ENCODE measurements at regions not wholly inside any gene's neighbourhood (a gene's known extent, or its start where the extent isn't known, plus 50 kb on each side); places are given as distances from the start of the nearest gene placed in this dataset.

DNA sequence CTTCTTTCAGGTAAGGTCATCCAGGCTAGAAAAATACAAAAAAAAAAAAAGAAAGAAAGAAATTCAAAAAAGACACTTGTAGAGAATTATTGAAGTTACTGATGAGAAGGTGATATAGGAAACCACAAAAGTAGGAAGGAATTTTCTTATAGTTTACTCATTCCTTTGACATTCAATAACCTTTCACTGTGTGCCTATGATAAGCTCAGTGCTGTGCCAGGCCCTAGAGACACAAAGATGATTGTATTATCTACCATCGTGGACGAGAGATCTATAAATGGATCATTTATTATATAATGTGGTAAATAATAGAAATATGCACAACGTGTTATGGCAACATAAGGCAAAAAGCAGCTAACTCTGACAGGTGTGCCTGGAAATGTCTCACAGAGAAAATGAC is 109.6 kb upstream of the NGF start:
- TF ChIP-seq TAF1 (IDR thresholded peaks at IDR 0.05; ENCODE audit: borderline replicate concordance, insufficient read depth, low read length) (no peak), FOXP2 (optimal IDR thresholded peaks at IDR 0.05; ENCODE audit: borderline replicate concordance, extremely low read depth, extremely low read length, insufficient read depth) (no peak), SIN3A (IDR thresholded peaks at IDR 0.05; ENCODE audit: borderline replicate concordance, insufficient read depth, low read length) (no peak)
- TF ChIP-seq, protein P1, sequence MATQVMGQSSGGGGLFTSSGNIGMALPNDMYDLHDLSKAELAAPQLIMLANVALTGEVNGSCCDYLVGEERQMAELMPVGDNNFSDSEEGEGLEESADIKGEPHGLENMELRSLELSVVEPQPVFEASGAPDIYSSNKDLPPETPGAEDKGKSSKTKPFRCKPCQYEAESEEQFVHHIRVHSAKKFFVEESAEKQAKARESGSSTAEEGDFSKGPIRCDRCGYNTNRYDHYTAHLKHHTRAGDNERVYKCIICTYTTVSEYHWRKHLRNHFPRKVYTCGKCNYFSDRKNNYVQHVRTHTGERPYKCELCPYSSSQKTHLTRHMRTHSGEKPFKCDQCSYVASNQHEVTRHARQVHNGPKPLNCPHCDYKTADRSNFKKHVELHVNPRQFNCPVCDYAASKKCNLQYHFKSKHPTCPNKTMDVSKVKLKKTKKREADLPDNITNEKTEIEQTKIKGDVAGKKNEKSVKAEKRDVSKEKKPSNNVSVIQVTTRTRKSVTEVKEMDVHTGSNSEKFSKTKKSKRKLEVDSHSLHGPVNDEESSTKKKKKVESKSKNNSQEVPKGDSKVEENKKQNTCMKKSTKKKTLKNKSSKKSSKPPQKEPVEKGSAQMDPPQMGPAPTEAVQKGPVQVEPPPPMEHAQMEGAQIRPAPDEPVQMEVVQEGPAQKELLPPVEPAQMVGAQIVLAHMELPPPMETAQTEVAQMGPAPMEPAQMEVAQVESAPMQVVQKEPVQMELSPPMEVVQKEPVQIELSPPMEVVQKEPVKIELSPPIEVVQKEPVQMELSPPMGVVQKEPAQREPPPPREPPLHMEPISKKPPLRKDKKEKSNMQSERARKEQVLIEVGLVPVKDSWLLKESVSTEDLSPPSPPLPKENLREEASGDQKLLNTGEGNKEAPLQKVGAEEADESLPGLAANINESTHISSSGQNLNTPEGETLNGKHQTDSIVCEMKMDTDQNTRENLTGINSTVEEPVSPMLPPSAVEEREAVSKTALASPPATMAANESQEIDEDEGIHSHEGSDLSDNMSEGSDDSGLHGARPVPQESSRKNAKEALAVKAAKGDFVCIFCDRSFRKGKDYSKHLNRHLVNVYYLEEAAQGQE (IDR thresholded peaks at IDR 0.05; ENCODE audit: insufficient read depth in 1 of 2, low read depth in 2 of 2, low read length in 2 of 2), result no peak

DNA sequence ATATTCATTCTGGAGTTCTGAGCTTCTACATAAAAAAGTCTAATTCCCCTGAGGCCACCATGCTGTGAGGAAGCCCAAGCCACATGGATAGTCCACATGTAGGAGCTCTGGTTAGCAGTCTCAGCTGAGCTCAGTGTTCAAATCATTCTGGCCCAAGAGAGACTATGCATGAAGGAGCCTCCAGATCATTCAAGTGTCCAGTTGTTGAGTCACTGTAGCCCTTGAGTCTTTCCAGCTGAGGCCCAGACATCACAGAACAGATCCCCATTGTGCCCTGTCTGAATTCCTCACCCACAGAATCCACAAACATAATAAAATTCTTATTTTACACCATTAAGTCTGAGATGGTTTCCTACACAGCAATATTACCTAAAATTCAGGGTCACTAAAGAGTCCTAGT is 107.0 kb upstream of the NGF start:
- TF ChIP-seq POLR2AphosphoS5 (IDR thresholded peaks at IDR 0.05; ENCODE audit: low read depth, low read length), result no peak
- no peak for TF ChIP-seq TAF1 (IDR thresholded peaks at IDR 0.05; ENCODE audit: borderline replicate concordance, insufficient read depth, low read length)
- TF ChIP-seq, protein P1 (IDR thresholded peaks at IDR 0.05; ENCODE audit: insufficient read depth in 1 of 2, low read depth in 2 of 2, low read length in 2 of 2), result no peak
- no peak for TF ChIP-seq SIN3A (IDR thresholded peaks at IDR 0.05; ENCODE audit: borderline replicate concordance, insufficient read depth, low read length)
- TF ChIP-seq FOXP2 (optimal IDR thresholded peaks at IDR 0.05; ENCODE audit: borderline replicate concordance, extremely low read depth, extremely low read length, insufficient read depth), result no peak

DNA sequence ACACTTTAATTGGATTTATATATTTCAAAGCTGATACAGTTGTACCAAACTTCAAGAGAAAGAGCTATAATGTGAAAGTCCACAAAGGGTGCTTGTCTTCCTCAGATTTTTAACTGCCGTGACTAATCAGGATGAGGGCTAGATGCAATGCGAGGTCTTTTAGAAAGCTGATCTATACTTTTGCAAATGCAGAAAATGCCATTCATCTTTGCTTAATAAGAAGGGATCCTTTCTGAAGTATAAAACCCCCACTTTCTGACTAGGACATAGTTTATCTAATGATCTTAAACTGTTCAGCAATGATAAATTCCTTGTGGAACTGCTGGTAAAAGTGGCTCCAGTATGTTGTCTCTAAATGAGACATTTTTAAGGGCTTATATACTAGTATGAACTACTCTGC is 102.7 kb upstream of the NGF start:
- TF ChIP-seq, protein P1 (IDR thresholded peaks at IDR 0.05; ENCODE audit: insufficient read depth in 1 of 2, low read depth in 2 of 2, low read length in 2 of 2), result no peak
- no peak for TF ChIP-seq FOXP2 (optimal IDR thresholded peaks at IDR 0.05; ENCODE audit: borderline replicate concordance, extremely low read depth, extremely low read length, insufficient read depth)
- no peak for TF ChIP-seq SIN3A (IDR thresholded peaks at IDR 0.05; ENCODE audit: borderline replicate concordance, insufficient read depth, low read length)
- no peak for TF ChIP-seq POLR2AphosphoS5 (IDR thresholded peaks at IDR 0.05; ENCODE audit: low read depth, low read length)
- no peak for TF ChIP-seq TAF1 (IDR thresholded peaks at IDR 0.05; ENCODE audit: borderline replicate concordance, insufficient read depth, low read length)

DNA sequence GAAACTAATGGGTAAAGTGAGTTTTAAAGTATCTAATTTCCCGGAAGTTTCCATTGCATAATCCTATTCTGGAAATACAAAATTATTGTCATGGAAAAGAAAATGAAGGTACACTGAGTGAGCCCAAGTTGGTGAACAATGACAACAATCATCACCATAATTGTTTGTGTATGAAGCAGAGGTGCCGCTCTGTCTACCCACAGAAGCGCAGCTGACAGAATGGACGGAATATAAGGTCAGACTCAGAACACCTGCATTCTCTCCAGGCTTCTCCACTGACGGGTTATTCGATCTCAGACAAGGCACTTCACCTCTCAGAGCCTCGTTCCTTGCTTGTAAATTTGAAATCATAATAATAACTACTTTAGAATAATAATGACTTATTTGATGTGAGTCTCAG is 99.1 kb upstream of the NGF start:
- no peak for TF ChIP-seq POLR2AphosphoS5 (IDR thresholded peaks at IDR 0.05; ENCODE audit: low read depth, low read length)
- TF ChIP-seq FOXP2 (optimal IDR thresholded peaks at IDR 0.05; ENCODE audit: borderline replicate concordance, extremely low read depth, extremely low read length, insufficient read depth), result no peak
- no peak for TF ChIP-seq SIN3A (IDR thresholded peaks at IDR 0.05; ENCODE audit: borderline replicate concordance, insufficient read depth, low read length)
- TF ChIP-seq TAF1 (IDR thresholded peaks at IDR 0.05; ENCODE audit: borderline replicate concordance, insufficient read depth, low read length), result no peak
- TF ChIP-seq, protein P1 (IDR thresholded peaks at IDR 0.05; ENCODE audit: insufficient read depth in 1 of 2, low read depth in 2 of 2, low read length in 2 of 2), result no peak

DNA sequence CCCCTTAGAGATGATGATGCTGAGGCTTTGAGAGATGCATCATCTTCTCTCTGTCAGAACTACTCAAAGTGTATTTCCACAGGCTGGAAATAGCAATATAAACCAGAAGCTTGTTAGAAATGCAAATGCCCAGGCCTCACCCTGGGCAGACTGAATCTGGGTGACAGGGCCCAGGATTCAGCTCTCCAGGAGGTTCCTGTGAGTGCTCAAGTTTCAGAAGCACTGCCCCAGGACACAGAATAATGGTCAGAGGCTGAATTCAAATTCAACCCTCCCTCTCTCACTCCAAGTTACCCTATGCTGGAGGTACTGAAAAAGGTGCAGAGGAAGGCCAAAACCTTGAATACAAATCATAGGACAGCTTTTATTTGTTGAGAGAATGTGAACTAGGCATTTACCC is 98.5 kb upstream of the NGF start:
- TF ChIP-seq FOXP2 (optimal IDR thresholded peaks at IDR 0.05; ENCODE audit: borderline replicate concordance, extremely low read depth, extremely low read length, insufficient read depth), result no peak
- no peak for TF ChIP-seq POLR2AphosphoS5 (IDR thresholded peaks at IDR 0.05; ENCODE audit: low read depth, low read length)
- TF ChIP-seq TAF1 (IDR thresholded peaks at IDR 0.05; ENCODE audit: borderline replicate concordance, insufficient read depth, low read length), result no peak
- no peak for TF ChIP-seq SIN3A (IDR thresholded peaks at IDR 0.05; ENCODE audit: borderline replicate concordance, insufficient read depth, low read length)
- TF ChIP-seq, protein P1 (IDR thresholded peaks at IDR 0.05; ENCODE audit: insufficient read depth in 1 of 2, low read depth in 2 of 2, low read length in 2 of 2), result no peak
